ENCODE measurements at regions not wholly inside any gene's neighbourhood (a gene's known extent, or its start where the extent isn't known, plus 50 kb on each side); places are given as distances from the start of the nearest gene placed in this dataset.

DNA sequence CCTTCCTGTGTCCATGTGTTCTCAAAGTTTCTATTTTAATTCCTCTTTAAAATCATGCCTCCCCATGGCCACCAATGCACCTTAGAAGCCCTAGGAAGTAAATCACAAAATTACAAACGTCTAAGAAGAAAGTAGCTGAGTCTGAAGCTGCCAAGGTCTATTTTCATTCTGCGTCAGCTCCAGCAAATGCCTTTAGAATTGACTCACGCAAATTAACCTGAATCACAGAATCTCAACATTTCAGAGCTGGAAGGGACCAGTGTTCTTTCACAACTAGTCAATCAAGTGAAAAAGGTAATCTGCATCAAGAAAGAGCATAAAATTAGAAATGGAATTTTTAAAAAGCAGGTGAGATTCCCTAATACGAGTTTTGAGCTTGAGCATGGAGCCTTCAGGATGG, 1017.6 kb downstream of the SORCS3 start:
- Mint-ChIP-seq H3K36me3 (no peaks in the 10 kb centered on the region), H3K27me3 (ENCODE audit: low read depth) (no peaks in the 10 kb centered on the region; the same call in 1 of the 2 replicates), H3K4me3 (no peak overlapping the region), H3K27ac (no peak overlapping the region), H3K4me1 (peaks cover 44% of the 10 kb centered on the region), H3K9me3 (0 out of 2 replicates have a peak, but pooled peaks cover 2% of the 10 kb centered on the region)
- ChIA-PET POLR2A (no interaction called here), CTCF (no interaction called here)
- ATAC-seq (no peak), DNase-seq (ENCODE audit: low spot score) (no peak)
- TF ChIP-seq RELA (CRISPR knock-in tag; IDR thresholded peaks at IDR 0.05; ENCODE audit: borderline replicate concordance): no peak
- TF ChIP-seq SP1 (CRISPR knock-in tag; conservative IDR thresholded peaks at IDR 0.05): no peak
- no peak for TF ChIP-seq ZNF671 (CRISPR knock-in tag; IDR thresholded peaks at IDR 0.05)
- no peak for TF ChIP-seq CREB1 (CRISPR knock-in tag; IDR thresholded peaks at IDR 0.05)
- TF ChIP-seq, protein P1, sequence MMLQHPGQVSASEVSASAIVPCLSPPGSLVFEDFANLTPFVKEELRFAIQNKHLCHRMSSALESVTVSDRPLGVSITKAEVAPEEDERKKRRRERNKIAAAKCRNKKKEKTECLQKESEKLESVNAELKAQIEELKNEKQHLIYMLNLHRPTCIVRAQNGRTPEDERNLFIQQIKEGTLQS (CRISPR knock-in tag; conservative IDR thresholded peaks at IDR 0.05): no peak
- no peak for TF ChIP-seq ZBTB43 (CRISPR knock-in tag; IDR thresholded peaks at IDR 0.05)
- TF ChIP-seq ZSCAN18 (CRISPR knock-in tag; IDR thresholded peaks at IDR 0.05): no peak
- TF ChIP-seq ZNF263 (CRISPR knock-in tag; IDR thresholded peaks at IDR 0.05; ENCODE audit: low read depth): no peak
- no peak for TF ChIP-seq FOXP1 (CRISPR knock-in tag; IDR thresholded peaks at IDR 0.05; ENCODE audit: borderline replicate concordance)
- TF ChIP-seq RORB (CRISPR knock-in tag; IDR thresholded peaks at IDR 0.05): no peak
- TF ChIP-seq CREM (CRISPR knock-in tag; IDR thresholded peaks at IDR 0.05): no peak
- TF ChIP-seq E2F4 (CRISPR knock-in tag; IDR thresholded peaks at IDR 0.05; ENCODE audit: borderline replicate concordance, low read depth): no peak
- TF ChIP-seq, protein P2, sequence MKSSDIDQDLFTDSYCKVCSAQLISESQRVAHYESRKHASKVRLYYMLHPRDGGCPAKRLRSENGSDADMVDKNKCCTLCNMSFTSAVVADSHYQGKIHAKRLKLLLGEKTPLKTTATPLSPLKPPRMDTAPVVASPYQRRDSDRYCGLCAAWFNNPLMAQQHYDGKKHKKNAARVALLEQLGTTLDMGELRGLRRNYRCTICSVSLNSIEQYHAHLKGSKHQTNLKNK (CRISPR knock-in tag; IDR thresholded peaks at IDR 0.05): no peak
- no peak for TF ChIP-seq CBFB (CRISPR knock-in tag; IDR thresholded peaks at IDR 0.05; ENCODE audit: low read depth)
- TF ChIP-seq PRRX2 (CRISPR knock-in tag; IDR thresholded peaks at IDR 0.05): no peak
- TF ChIP-seq ARID4B (CRISPR knock-in tag; IDR thresholded peaks at IDR 0.05; ENCODE audit: borderline replicate concordance): no peak
- TF ChIP-seq JAZF1 (CRISPR knock-in tag; IDR thresholded peaks at IDR 0.05): no peak

GRCh38 chr10:105656856-105657255, 1015.8 kb downstream of the SORCS3 start:
- H3K9me3 Mint-ChIP-seq: 0 out of 2 replicates have a peak, but pooled peaks cover 2% of the 10 kb centered on the region
- H3K4me1 Mint-ChIP-seq: peaks cover 44% of the 10 kb centered on the region
- H3K27me3 Mint-ChIP-seq (ENCODE audit: low read depth): no peaks in the 10 kb centered on the region; the same call in 1 of the 2 replicates
- H3K36me3 Mint-ChIP-seq: no peaks in the 10 kb centered on the region
- DNase-seq (ENCODE audit: low spot score) (no peak), ATAC-seq (peak; percentile 83)
- H3K27ac Mint-ChIP-seq: peak overlapping the region; percentile 94; the same call in 1 of the 2 replicates
- H3K4me3 Mint-ChIP-seq: no peak overlapping the region
- ChIA-PET CTCF (no interaction called here), POLR2A (no interaction called here)
- no peak for TF ChIP-seq KAT7 (CRISPR knock-in tag; IDR thresholded peaks at IDR 0.05; ENCODE audit: borderline replicate concordance)
- TF ChIP-seq, protein P3, sequence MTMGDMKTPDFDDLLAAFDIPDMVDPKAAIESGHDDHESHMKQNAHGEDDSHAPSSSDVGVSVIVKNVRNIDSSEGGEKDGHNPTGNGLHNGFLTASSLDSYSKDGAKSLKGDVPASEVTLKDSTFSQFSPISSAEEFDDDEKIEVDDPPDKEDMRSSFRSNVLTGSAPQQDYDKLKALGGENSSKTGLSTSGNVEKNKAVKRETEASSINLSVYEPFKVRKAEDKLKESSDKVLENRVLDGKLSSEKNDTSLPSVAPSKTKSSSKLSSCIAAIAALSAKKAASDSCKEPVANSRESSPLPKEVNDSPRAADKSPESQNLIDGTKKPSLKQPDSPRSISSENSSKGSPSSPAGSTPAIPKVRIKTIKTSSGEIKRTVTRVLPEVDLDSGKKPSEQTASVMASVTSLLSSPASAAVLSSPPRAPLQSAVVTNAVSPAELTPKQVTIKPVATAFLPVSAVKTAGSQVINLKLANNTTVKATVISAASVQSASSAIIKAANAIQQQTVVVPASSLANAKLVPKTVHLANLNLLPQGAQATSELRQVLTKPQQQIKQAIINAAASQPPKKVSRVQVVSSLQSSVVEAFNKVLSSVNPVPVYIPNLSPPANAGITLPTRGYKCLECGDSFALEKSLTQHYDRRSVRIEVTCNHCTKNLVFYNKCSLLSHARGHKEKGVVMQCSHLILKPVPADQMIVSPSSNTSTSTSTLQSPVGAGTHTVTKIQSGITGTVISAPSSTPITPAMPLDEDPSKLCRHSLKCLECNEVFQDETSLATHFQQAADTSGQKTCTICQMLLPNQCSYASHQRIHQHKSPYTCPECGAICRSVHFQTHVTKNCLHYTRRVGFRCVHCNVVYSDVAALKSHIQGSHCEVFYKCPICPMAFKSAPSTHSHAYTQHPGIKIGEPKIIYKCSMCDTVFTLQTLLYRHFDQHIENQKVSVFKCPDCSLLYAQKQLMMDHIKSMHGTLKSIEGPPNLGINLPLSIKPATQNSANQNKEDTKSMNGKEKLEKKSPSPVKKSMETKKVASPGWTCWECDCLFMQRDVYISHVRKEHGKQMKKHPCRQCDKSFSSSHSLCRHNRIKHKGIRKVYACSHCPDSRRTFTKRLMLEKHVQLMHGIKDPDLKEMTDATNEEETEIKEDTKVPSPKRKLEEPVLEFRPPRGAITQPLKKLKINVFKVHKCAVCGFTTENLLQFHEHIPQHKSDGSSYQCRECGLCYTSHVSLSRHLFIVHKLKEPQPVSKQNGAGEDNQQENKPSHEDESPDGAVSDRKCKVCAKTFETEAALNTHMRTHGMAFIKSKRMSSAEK (CRISPR knock-in tag; IDR thresholded peaks at IDR 0.05; ENCODE audit: borderline replicate concordance): no peak
